Activated T-helper 1 cell treated with anti-CD3 and anti-CD28 coated beads, Interleukin-12 subunit alpha, Interleukin-12 subunit beta, Interleukin-2, Interleukin-4 antibody, amounts not matched to agents 30 ng/mL and 10 ng/mL and 1 ng/mL, durations not matched to agents 14 hours and 24 hours and 36 hours (primary cell): ENCODE measurements at regions not wholly inside any gene's neighbourhood (a gene's known extent, or its start where the extent isn't known, plus 50 kb on each side); places are given as distances from the start of the nearest gene placed in this dataset.

Experiments
- DNase-seq: peaks from one replicate; pipeline ENCODE4 v3.0.0; 2021; ENCODE audit warnings: low spot score
- H3K27ac Mint-ChIP-seq: one replicate; pipeline ENCODE4 v1.8.0; 2021; ENCODE audit warnings: mild to moderate bottlenecking, mixed read lengths
- H3K27me3 Mint-ChIP-seq: one replicate; pipeline ENCODE4 v1.8.0; 2022; ENCODE audit warnings: mild to moderate bottlenecking, moderate library complexity, mixed read lengths; ENCODE audit not compliant: insufficient read depth
- H3K36me3 Mint-ChIP-seq: one replicate; pipeline ENCODE4 v1.8.0; 2021; ENCODE audit warnings: low read depth, mixed read lengths
- H3K4me1 Mint-ChIP-seq: one replicate; pipeline ENCODE4 v1.8.0; 2021; ENCODE audit warnings: low read depth, mixed read lengths
- H3K4me3 Mint-ChIP-seq: one replicate; pipeline ENCODE4 v1.8.0; 2021; ENCODE audit warnings: mild to moderate bottlenecking, moderate library complexity, mixed read lengths
- H3K9me3 Mint-ChIP-seq: one replicate; pipeline ENCODE4 v1.8.0; 2021; ENCODE audit warnings: mixed read lengths
- intact Hi-C: fragments of 100-400 bp; cut with micrococcal nuclease; formaldehyde crosslinking; loops from one replicate; pipeline ENCODE4 v1.15.1; 2024

DNA sequence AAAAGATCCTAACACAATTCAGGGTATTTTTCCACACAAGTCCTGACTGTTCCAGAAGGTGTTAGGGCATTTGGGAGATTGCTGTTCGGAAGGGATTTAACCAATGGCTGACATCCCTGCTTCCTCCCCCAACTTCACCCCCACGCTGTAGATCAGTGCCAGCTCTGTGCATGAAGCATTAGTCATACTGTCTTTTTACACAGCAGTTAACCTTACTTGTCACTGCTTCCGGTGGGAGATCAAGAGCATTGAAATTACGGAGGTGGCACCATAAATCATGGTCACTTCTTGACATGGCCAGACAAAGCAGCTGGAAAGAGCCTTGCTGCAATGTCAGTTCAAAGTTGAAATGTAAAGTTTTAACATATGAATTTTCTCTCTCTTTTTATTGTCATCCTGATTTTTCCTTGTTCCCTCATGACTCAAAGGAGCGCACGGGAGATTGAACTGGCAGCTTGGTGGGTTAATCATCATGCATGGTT, 70.2 kb downstream of the HRH4 start:
- no peak for DNase-seq
- H3K4me3 Mint-ChIP-seq, result no peak overlapping the region
- H3K9me3 Mint-ChIP-seq, result no peaks in the 10 kb centered on the region
- intact Hi-C loops, result no loop called here
- H3K27ac Mint-ChIP-seq, result no peak overlapping the region
- no peaks in the 10 kb centered on the region for H3K4me1 Mint-ChIP-seq
- no peaks in the 10 kb centered on the region for H3K36me3 Mint-ChIP-seq
- peaks cover 16% of the 10 kb centered on the region for H3K27me3 Mint-ChIP-seq

DNA sequence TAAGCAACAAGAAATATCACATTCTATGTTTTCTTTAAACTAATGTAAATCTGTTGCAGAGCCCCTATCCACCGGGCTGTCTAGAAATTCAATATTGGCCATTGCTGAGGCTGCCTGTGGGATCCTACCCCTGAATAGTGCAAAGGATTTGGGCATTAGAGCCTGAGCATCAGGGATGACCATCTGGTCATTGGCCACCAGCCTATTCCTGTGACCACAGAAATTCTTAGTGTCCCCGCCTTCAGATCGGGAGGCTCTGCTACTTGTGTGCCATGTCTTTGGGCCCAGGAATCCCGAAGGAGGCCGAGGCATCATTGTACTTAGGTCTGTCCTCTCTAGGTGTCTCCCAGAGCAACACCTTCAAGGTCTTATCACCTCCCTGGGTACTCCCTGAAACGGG, 73.8 kb downstream of the HRH4 start:
- peaks cover 13% of the 10 kb centered on the region for H3K27me3 Mint-ChIP-seq
- intact Hi-C loops, result no loop called here

DNA sequence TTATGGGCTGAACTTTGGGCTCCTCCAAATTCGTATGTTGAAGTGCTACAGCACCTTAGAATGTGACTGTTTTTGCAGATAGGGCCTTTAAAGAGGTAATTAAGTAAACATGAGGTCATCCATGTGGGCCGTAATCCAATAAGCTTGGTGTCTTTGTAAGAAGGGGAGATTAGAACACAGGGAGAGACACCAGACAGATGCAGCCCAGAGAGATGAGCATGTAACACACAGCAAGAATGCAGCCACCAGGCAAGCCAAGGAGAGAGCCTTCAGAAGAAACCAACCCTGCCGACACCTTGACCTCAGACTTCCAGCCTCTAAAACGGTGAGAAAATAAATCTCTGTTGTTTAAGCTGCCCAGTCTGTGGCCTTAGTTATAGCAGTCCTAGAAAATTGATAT, 74.3 kb downstream of the HRH4 start:
- H3K36me3 Mint-ChIP-seq, result no peaks in the 10 kb centered on the region
- no peaks in the 10 kb centered on the region for H3K9me3 Mint-ChIP-seq
- H3K4me1 Mint-ChIP-seq, result no peaks in the 10 kb centered on the region
- peaks cover 13% of the 10 kb centered on the region for H3K27me3 Mint-ChIP-seq
- H3K4me3 Mint-ChIP-seq, result no peak overlapping the region
- H3K27ac Mint-ChIP-seq, result no peak overlapping the region
- DNase-seq, result no peak
- intact Hi-C loops, result no loop called here

More for the DNA sequence above, 73.8 kb downstream of the HRH4 start:
- Mint-ChIP-seq H3K36me3 (no peaks in the 10 kb centered on the region), H3K27ac (no peak overlapping the region), H3K9me3 (no peaks in the 10 kb centered on the region), H3K4me3 (no peak overlapping the region), H3K4me1 (no peaks in the 10 kb centered on the region)
- DNase-seq, result no peak

DNA sequence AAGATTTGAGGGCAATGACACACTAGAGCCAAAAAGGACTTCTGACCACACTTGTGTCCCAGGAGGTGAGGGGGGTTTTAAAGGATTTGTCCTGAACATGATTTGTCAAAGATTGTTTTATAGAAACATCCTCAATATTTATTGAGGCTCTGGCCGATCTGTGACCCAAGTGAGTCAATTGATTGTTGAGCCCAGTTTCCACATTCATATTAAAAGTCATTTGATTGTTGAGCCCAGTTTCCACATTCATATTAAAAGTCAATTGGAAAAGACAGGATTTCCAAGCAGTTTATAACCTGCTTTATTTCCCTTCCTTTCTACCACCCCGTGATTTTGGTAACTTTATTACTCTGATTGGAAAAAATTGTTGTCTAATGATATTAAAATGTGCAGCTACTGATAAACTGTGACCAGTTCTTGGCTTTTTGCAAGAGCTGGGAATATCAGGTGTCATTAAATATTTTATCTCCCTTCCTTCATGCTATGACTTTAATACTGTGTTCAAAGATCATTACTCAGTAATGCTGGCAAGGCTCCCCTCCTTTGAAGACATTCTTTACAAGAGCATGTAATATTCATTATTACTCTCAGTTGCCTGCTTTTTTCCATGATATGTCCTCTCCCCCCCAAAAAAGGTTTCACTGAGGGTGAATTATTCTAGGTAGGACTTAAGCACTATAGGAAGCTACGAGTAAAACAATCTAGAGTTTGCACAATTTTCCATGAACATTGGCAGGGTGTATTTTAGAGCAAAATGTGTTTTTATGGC, 75.3 kb downstream of the HRH4 start:
- no peaks in the 10 kb centered on the region for H3K9me3 Mint-ChIP-seq
- H3K27ac Mint-ChIP-seq, result no peak overlapping the region
- H3K4me1 Mint-ChIP-seq, result no peaks in the 10 kb centered on the region
- H3K27me3 Mint-ChIP-seq, result peaks cover 11% of the 10 kb centered on the region
- intact Hi-C loops, result no loop called here
- no peaks in the 10 kb centered on the region for H3K36me3 Mint-ChIP-seq
- H3K4me3 Mint-ChIP-seq, result no peak overlapping the region
- DNase-seq, result no peak

DNA sequence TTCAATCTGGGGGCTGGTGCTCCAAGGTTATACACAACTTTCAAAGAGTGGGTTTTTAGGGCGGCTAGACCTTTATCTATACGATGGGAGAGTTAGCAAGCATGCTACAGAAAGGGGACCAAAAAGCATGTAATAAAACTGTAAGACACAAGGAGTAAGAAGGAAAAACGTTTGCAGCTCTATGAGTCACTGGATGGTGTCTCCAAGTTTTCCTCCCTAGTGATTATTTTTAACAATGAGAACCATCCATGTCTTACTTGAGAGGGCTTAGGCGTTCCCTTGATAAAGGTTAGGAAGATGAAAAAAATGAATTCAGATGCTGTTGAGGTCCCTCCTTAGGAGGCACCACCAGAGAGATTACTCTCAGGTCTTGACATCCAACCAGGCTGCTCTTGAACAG, 75.9 kb downstream of the HRH4 start:
- Mint-ChIP-seq H3K27ac (no peak overlapping the region), H3K4me1 (no peaks in the 10 kb centered on the region), H3K27me3 (peaks cover 11% of the 10 kb centered on the region), H3K9me3 (no peaks in the 10 kb centered on the region), H3K4me3 (no peak overlapping the region), H3K36me3 (no peaks in the 10 kb centered on the region)
- DNase-seq, result no peak
- intact Hi-C loops, result no loop called here

DNA sequence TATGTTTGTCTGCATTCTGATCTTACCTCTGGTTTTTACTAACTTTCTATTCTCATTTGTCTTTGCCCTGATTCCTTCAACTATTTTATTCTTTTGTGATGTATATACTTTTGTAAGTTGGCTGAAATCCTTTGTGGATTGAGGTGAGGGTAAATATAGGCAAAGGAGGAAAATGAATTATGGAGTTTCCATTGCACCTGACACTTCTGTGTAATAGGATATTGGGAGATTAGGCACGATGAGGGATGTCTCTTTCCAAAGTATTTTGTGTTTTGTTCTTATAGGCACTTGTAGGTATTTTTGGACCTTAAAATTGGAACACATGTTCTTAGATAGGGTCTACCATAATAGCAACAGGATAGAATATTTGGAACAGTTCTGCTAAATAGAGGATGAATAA, 76.4 kb downstream of the HRH4 start:
- Mint-ChIP-seq H3K27me3 (peaks cover 11% of the 10 kb centered on the region), H3K36me3 (no peaks in the 10 kb centered on the region), H3K27ac (no peak overlapping the region), H3K9me3 (no peaks in the 10 kb centered on the region), H3K4me3 (no peak overlapping the region), H3K4me1 (no peaks in the 10 kb centered on the region)
- intact Hi-C loops, result no loop called here
- DNase-seq, result no peak

DNA sequence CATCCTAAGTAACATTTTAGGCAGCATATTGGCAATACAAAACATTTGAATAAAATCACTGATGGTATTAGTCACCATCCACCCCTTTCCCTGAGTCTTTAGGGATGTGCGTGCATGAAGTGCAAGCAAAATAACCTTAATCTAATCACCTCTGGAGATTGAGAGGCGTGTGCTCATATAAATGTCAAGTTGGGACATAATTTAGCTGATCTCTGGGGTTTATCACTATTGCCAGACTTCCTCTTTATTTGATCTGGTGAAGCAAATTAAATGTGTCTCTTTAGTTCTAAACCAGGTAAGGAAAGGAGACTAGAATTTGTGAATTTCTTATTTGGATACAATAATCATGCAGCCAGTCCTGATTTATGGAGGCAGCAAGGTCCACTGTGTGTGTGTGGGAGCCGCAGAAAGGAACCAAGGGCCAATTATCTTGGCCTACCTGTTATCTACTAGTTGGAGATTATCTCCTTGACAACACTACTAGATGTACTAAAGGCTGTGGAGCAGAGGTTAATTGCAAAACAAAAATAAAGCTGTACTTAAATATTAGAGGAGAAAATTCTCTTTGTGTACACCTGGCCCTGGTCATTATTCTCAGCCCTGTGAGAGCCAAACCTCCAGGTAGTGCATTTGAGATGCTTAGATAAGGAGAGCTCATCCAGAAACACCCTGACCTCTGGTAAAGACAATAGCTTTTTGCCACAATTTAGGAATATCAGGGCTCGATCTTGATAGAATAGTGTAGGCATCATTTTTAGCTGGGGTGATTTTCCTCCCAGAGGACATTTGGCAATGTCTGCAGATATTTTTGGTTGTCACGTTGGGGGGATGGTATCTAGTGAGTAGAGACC, 78.2 kb downstream of the HRH4 start:
- H3K9me3 Mint-ChIP-seq, result no peaks in the 10 kb centered on the region
- H3K4me3 Mint-ChIP-seq, result no peak overlapping the region
- no peaks in the 10 kb centered on the region for H3K36me3 Mint-ChIP-seq
- H3K27ac Mint-ChIP-seq, result no peak overlapping the region
- intact Hi-C loops, result no loop called here
- DNase-seq, result no peak
- H3K27me3 Mint-ChIP-seq, result peaks cover 8% of the 10 kb centered on the region
- no peaks in the 10 kb centered on the region for H3K4me1 Mint-ChIP-seq

DNA sequence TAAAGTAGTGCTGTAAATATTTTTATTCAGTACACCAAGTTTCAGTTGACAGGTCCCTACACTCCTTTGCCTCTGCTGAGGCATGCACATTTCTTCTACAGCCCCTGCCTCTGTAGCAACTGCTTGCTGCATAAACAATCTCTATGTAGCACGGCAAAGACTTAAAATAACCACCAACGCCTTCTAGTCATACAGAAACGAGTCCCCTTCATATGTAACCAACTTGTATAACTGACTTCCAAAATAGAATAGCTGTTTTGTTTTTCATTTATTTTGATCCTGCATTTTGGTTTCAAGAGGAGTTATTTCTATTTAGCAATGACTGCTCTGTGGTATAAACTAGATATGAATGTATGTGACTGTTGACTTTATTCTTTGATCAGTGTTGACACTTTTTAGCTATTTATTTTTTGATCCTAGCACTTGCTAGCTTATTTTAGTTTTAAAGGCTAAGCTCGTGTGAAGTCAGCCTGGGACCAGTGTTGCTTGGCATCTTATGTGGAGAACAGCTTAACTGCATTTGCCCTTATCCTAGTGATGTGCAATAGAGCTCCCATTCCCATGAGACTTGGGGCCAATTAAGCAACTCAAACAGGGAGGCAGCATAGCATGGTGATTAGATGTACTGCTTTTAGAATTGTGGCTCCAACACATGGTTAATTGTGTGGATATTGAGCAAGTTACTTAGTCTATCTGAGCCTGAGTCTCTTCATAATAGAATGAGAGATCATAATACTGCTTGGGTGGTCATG, 79.6 kb downstream of the HRH4 start:
- intact Hi-C loops, result no loop called here
- H3K4me1 Mint-ChIP-seq, result no peaks in the 10 kb centered on the region
- H3K27ac Mint-ChIP-seq, result no peak overlapping the region
- no peak overlapping the region for H3K4me3 Mint-ChIP-seq
- H3K9me3 Mint-ChIP-seq, result no peaks in the 10 kb centered on the region
- DNase-seq, result no peak
- peaks cover 8% of the 10 kb centered on the region for H3K27me3 Mint-ChIP-seq
- H3K36me3 Mint-ChIP-seq, result no peaks in the 10 kb centered on the region

DNA sequence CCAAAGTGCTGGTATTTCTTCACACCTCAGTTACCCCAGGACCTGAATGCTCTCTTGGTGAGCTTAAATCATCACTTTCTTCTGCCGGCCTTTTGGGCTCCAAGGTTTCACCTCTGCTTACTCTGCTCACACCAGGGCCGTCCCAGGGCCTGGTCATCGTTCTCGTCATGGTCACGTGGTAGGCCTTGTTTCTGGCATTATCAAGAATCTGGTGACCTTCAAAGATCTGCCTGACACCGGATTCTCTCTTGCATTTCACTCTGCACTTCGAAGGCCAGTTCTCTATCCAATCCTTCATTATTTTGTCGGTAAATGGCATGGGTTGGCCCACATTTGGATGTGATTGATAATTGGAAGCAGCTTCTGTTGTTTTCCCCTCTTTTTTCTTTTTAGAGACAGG, 80.5 kb downstream of the HRH4 start:
- H3K4me1 Mint-ChIP-seq, result no peaks in the 10 kb centered on the region
- H3K27ac Mint-ChIP-seq, result no peak overlapping the region
- H3K36me3 Mint-ChIP-seq, result no peaks in the 10 kb centered on the region
- peaks cover 3% of the 10 kb centered on the region for H3K27me3 Mint-ChIP-seq
- intact Hi-C loops, result no loop called here
- no peak for DNase-seq
- no peak overlapping the region for H3K4me3 Mint-ChIP-seq
- H3K9me3 Mint-ChIP-seq, result no peaks in the 10 kb centered on the region

DNA sequence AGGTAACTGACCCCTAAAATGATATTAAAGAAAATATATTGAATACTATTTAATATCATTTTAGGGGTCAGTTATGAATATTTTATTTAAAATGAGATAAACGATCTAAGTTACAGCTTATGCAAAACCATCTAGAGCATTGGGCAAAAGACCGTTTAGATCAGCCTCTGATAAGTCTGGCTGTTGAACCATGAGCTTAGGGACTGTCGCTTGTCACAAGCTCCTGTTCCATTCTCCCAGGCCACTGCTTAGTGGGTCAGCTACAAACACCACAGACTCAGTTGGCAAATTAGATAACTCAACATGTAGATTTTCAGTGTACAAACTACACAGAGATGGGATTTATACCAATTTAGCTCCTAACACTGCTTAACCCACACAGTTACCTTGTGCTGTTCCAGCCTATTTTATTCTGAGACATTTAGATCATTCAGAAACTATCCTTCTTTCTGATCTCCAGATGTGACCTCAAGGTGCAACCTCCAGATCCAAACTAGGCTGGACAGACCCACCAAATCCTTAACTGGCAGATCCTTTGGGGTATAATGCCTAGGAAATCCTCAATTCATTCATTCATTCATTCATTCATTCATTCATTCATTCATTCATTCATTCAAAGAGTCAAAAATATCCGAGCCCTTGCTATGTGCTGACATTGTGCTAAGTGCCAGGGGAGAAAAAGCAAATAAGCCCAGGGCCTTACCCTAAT, 82.8 kb downstream of the HRH4 start:
- H3K36me3 Mint-ChIP-seq, result no peaks in the 10 kb centered on the region
- H3K4me3 Mint-ChIP-seq, result no peak overlapping the region
- no peak for DNase-seq
- no peaks in the 10 kb centered on the region for H3K9me3 Mint-ChIP-seq
- H3K4me1 Mint-ChIP-seq, result no peaks in the 10 kb centered on the region
- H3K27me3 Mint-ChIP-seq, result peaks cover 3% of the 10 kb centered on the region
- no peak overlapping the region for H3K27ac Mint-ChIP-seq
- intact Hi-C loops, result no loop called here

DNA sequence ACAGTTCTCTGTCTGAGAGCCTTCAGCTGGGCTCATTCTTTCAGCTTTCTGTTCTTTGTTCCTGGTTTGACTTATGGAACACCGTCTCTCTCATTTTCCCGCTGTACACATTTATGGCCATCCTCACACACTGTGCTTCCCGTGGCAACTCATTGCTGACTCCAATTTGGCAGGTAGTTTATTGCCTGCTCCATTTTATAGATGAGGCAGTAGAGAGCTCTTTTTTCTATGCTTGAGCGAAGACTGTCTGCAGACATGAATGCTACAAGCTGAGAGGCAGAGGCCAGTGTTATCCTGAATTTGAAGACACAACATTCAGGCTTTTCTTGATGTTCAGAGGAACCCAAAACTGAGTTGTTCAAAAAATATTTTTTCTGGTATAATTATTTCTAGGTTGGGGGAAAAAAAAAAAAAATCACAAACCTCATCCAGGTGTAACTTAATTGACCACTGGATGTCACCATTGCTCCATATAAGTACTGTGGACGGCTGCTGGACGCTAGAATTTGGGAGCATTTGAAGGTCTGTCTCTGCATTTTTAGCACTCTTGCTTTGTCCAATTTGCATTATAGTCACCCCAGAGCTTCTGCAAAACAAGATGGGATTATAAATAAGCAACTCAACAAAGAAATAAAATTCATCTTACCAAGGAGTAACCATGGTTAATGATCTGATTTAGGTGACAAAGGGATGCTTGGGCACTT, 83.5 kb downstream of the HRH4 start:
- no peak overlapping the region for H3K27ac Mint-ChIP-seq
- no peaks in the 10 kb centered on the region for H3K27me3 Mint-ChIP-seq
- H3K9me3 Mint-ChIP-seq, result no peaks in the 10 kb centered on the region
- DNase-seq, result no peak
- intact Hi-C loops, result no loop called here
- no peak overlapping the region for H3K4me3 Mint-ChIP-seq
- H3K4me1 Mint-ChIP-seq, result no peaks in the 10 kb centered on the region
- no peaks in the 10 kb centered on the region for H3K36me3 Mint-ChIP-seq

DNA sequence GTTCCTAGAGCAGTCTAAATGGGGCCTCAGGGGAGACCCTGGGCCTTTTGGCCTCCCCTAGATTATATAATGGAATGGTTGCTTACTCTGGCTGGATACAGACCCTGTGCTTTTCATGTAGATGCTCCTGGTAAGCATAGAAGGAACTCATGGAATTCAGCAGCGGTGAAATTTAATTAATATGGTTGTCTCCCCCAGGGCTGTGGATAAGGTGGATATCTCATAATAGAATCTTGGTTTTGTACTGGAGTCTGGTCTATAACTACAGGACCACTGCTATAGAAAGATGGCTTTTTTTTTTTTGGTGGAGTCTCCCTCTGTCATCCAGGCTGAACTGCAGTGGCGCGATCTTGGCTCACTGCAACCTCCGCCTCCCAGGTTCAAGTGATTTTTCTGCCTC, 84.5 kb downstream of the HRH4 start:
- Mint-ChIP-seq H3K27ac (no peak overlapping the region), H3K4me1 (no peaks in the 10 kb centered on the region), H3K36me3 (no peaks in the 10 kb centered on the region), H3K9me3 (no peaks in the 10 kb centered on the region), H3K27me3 (no peaks in the 10 kb centered on the region), H3K4me3 (no peak overlapping the region)
- intact Hi-C loops, result no loop called here
- no peak for DNase-seq
